GM23248 (cell line): ENCODE measurements at regions not wholly inside any gene's neighbourhood (a gene's known extent, or its start where the extent isn't known, plus 50 kb on each side); places are given as distances from the start of the nearest gene placed in this dataset.

ENCODE experiments used
- EZH2 ChIP-seq: fragments of 200-600 bp; sonication (generic); IDR thresholded peaks from 2 replicates; pipeline ENCODE4 v1.6.1; 2018; ENCODE audit warnings: antibody characterized with exemption, mild to moderate bottlenecking; ENCODE audit not compliant: insufficient read depth, poor library complexity, severe bottlenecking
- EZH2phosphoT487 ChIP-seq: fragments of 200-600 bp; sonication (generic); IDR thresholded peaks from 2 replicates; pipeline ENCODE4 v1.6.1; 2018; ENCODE audit warnings: antibody characterized with exemption, moderate library complexity, mild to moderate bottlenecking, low read depth; ENCODE audit not compliant: insufficient read depth

DNA sequence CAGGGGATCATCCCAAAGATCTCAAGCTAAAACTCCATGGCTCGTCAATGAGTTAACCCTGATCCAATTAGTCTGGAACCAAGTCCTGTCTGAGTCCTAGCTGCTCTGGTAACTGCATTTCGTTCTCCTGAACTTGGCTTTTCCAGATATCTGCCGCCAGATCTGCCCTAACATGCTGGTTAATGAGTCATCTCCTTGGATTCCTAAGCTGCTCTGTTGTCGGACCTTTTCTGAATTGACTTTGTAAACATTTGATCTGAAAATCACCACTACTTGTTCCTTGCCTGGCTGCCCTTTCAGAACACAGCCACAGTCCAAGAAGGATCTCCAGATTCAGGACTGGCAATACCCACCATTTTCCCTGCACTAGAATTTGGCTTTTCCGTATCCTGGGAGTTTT lies 473.0 kb downstream of the ZSWIM6 start:
- TF ChIP-seq EZH2 (no peak), EZH2phosphoT487 (no peak)
